HG03139 (cell line): ENCODE measurements at regions not wholly inside any gene's neighbourhood (a gene's known extent, or its start where the extent isn't known, plus 50 kb on each side); places are given as distances from the start of the nearest gene placed in this dataset.

ENCODE experiments used
- ATAC-seq: cut with Tn5 transposase; IDR thresholded peaks from one replicate; pipeline ENCODE4 v1.9.1; 2021; ENCODE audit not compliant: unreplicated experiment

- no peak for ATAC-seq
These were observed 607.1 kb downstream of the KCNJ2 start for GRCh38 chr17:70776441-70776840.

GRCh38 chr17:70780031-70780430 lies 610.7 kb downstream of the KCNJ2 start:
- no peak for ATAC-seq

GRCh38 chr17:70786081-70786480 lies 616.7 kb downstream of the KCNJ2 start:
- ATAC-seq = no peak

- no peak for ATAC-seq
These were observed 618.5 kb downstream of the KCNJ2 start for GRCh38 chr17:70787721-70788300.

GRCh38 chr17:70791748-70792443 lies 622.6 kb downstream of the KCNJ2 start:
- no peak for ATAC-seq

GRCh38 chr17:70794738-70795137 lies 625.4 kb downstream of the KCNJ2 start:
- ATAC-seq = no peak

- no peak for ATAC-seq
These were observed 626.3 kb downstream of the KCNJ2 start for GRCh38 chr17:70795620-70796019.

GRCh38 chr17:70796757-70797156 lies 627.4 kb downstream of the KCNJ2 start:
- no peak for ATAC-seq

GRCh38 chr17:70797166-70797565 lies 627.8 kb downstream of the KCNJ2 start:
- ATAC-seq = no peak

GRCh38 chr17:70804161-70804560 lies 634.8 kb downstream of the KCNJ2 start:
- no peak for ATAC-seq

- no peak for ATAC-seq
These were observed 639.3 kb downstream of the KCNJ2 start for GRCh38 chr17:70808596-70808995.

- no peak for ATAC-seq
These were observed 641.3 kb downstream of the KCNJ2 start for GRCh38 chr17:70810609-70811008.

GRCh38 chr17:70813355-70813930 lies 644.1 kb downstream of the KCNJ2 start:
- no peak for ATAC-seq

- no peak for ATAC-seq
These were observed 649.9 kb downstream of the KCNJ2 start for GRCh38 chr17:70819183-70819582.

- no peak for ATAC-seq
These were observed 650.9 kb downstream of the KCNJ2 start for GRCh38 chr17:70820276-70820675.

- ATAC-seq = no peak
These were observed 656.2 kb downstream of the KCNJ2 start for GRCh38 chr17:70825321-70826125.

- no peak for ATAC-seq
These were observed 660.5 kb downstream of the KCNJ2 start for GRCh38 chr17:70829876-70830275.

GRCh38 chr17:70834039-70834438 lies 664.7 kb downstream of the KCNJ2 start:
- no peak for ATAC-seq

- no peak for ATAC-seq
These were observed 679.5 kb downstream of the KCNJ2 start for GRCh38 chr17:70848785-70849184.

- ATAC-seq = no peak
These were observed 686.2 kb downstream of the KCNJ2 start for GRCh38 chr17:70855401-70856054.

- ATAC-seq = no peak
These were observed 688.0 kb downstream of the KCNJ2 start for GRCh38 chr17:70857351-70857750.
